Left lobe of liver (tissue), 2 donors: ENCODE measurements at regions not wholly inside any gene's neighbourhood (a gene's known extent, or its start where the extent isn't known, plus 50 kb on each side); places are given as distances from the start of the nearest gene placed in this dataset.

Experiments used
- ATAC-seq: fragments of 200-7000 bp; cut with Tn5 transposase; one replicate; pipeline ENCODE4 v1.9.1; 2020; ENCODE audit warnings: mild to moderate bottlenecking, moderate library complexity
- DNase-seq: peaks from one replicate; pipeline ENCODE4 v3.0.0-alpha.2; 2020; ENCODE audit warnings: low spot score
- donor health status: DM: no; HTN: no; CAD: no; lungs with moderate emphysema.
- donor health status: DM: no; HTN: yes; CAD: no.

DNA sequence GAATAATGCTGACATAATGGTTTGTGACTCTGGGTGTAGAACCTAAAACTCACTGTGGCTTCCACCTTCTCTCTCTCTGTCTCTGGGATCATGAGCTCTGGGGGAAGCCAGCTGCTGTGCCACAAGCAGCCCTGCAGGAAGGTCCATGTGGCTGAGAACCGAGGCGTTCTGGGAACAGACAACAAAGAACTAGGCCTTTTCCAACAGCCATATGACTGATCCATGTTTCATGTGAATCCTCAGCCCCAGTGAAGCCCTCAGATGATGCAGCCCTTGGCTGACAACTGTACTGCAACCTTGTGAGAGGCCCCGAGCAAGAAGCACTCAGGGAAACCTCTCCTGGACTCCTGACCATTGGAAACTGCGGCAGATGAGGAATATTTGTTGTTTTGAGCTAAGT lies 56.6 kb downstream of the HLA-G start:
- DNase-seq = no peak

DNA sequence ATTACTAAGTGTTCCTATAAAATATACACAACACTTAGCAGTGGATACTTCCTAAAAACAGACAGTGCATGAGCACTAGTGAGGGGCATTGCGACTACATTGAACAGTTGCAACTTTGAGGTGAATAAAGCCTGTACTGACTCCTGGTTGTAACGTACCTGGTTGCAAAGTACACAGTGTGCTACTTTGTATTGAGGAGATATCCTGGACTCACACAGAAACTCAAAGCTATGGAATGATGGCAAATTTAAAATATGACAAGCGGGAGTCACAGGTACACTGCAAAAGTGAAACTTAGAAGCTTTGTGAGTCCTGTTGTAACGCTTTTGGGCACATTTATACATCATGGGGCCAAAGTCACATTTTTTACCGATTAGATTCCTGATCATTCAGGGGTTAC lies 55.6 kb upstream of the HLA-A start:
- DNase-seq (no peak), ATAC-seq (no peak)

More for the DNA sequence above, 56.6 kb downstream of the HLA-G start:
- ATAC-seq = no peak

DNA sequence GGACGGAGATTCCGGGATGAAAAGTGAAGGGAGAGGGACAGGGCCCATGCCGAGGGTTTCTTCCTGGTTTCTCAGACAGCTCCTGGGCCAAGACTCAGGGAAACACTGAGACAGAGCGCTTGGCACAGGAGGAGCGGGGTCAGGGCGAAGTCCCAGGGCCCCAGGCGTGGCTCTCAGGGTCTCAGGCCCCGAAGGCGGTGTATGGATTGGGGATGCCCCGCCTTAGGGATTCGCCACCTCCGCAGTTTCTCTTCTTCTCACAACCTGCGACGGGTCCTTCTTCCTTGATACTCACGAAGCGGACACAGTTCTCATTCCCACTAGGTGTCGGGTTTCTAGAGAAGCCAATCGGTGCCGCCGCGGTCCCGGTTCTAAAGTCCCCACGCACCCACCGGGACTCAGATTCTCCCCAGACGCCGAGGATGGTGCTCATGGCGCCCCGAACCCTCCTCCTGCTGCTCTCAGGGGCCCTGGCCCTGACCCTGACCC lies 55.0 kb upstream of the HLA-A start:
- ATAC-seq = peak; percentile 54
- DNase-seq = peak; percentile 48

DNA sequence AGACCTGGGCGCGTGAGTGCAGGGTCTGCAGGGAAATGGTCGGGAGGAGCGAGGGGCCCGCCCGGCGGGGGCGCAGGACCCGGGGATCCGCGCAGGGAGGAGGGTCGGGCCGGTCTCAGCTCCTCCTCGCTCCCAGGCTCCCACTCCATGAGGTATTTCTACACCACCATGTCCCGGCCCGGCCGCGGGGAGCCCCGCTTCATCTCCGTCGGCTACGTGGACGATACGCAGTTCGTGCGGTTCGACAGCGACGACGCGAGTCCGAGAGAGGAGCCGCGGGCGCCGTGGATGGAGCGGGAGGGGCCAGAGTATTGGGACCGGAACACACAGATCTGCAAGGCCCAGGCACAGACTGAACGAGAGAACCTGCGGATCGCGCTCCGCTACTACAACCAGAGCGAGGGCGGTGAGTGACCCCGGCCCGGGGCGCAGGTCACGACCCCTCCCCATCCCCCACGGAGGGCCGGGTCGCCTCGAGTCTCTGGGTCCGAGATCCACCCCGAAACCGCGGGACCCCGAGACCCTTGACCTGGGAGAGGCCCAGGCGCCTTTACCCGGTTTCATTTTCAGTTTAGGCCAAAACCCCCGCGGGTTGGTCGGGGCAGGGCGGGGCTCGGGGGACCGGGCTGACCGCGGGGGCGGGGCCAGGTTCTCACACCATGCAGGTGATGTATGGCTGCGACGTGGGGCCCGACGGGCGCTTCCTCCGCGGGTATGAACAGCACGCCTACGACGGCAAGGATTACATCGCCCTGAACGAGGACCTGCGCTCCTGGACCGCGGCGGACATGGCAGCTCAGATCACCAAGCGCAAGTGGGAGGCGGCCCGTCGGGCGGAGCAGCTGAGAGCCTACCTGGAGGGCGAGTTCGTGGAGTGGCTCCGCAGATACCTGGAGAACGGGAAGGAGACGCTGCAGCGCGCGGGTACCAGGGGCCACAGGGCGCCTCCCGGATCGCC lies 54.2 kb upstream of the HLA-A start:
- ATAC-seq = peak; percentile 89
- DNase-seq = peak; percentile 69
